H1 (cell line): ENCODE measurements at regions not wholly inside any gene's neighbourhood (a gene's known extent, or its start where the extent isn't known, plus 50 kb on each side); places are given as distances from the start of the nearest gene placed in this dataset.

Source experiments
- CEBPB ChIP-seq: IDR thresholded peaks from 2 replicates; pipeline ENCODE4 v1.6.1; 2012; ENCODE audit warnings: low read depth, low read length
- HDAC6 ChIP-seq: IDR thresholded peaks from one replicate; pipeline ENCODE4 v1.7.1; 2012; ENCODE audit warnings: low read depth, mild to moderate bottlenecking, inconsistent platforms, low read length, moderate library complexity
- JUN ChIP-seq: IDR thresholded peaks from 2 replicates; pipeline ENCODE4 v1.6.1; 2011; ENCODE audit warnings: low read depth, mild to moderate bottlenecking, improper control_type of control experiment, low read length
- KDM1A ChIP-seq: fragments of 200-600, 300-600 bp; sonication (generic); IDR thresholded peaks from 2 replicates; pipeline ENCODE4 v1.7.1; 2016; ENCODE audit warnings: mild to moderate bottlenecking, low read length, borderline replicate concordance
- RFX5 ChIP-seq: IDR thresholded peaks from 2 replicates; pipeline ENCODE4 v1.6.1; 2011; ENCODE audit warnings: low read depth, low read length, improper control_type of control experiment, borderline replicate concordance
- SRF ChIP-seq: IDR thresholded peaks from 2 replicates; pipeline ENCODE4 v1.6.1; 2011; ENCODE audit warnings: mild to moderate bottlenecking, low read depth, low read length, moderate library complexity
- ZNF274 ChIP-seq: IDR thresholded peaks from 2 replicates; pipeline ENCODE4 v1.7.0; 2012; ENCODE audit warnings: low read length, borderline replicate concordance; ENCODE audit errors: extremely low read depth
- TF ChIP-seq, protein P1 (sequence below): fragments of 300-600 bp; sonication (generic); IDR thresholded peaks from 2 replicates; pipeline ENCODE4 v1.7.1; 2012; ENCODE audit warnings: low read length, moderate library complexity, mild to moderate bottlenecking, inconsistent platforms; ENCODE audit not compliant: insufficient replicate concordance
- TF ChIP-seq, protein P2 (sequence below): IDR thresholded peaks from 2 replicates; pipeline ENCODE4 v1.6.1; 2012; ENCODE audit warnings: low read length, inconsistent platforms

DNA sequence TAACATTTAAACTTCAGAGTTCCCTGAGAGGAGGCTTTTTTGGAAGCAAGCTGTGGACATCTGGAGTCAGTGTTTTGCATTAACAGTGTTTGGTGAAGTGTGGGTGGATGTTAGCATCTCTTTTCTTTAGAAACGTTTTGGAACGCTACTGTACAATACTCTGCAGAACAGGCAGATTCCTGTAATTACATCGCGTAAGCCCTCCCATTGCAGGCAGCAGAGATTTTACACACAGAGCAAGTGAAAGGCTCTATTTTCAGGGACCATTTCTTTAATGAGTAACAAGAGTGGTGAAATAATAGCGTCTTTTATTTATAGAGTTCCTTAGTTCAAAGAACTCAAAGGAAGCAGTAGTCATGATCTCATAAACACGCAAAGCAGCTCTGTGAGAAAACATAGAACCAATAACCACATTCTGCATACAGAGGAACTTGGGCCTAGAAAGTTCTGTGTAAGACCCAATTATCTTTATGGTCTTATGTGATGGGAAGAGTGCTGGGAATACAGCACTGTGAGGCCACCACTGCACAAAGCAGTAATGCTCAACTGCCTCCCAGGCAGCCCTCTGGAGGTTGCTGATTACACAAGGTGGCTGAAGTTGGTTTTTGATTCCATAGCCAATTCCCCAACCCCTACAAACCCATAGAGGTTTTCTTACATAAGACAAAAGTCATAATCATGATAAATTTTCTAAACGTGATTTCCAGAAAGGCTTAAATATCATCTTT lies 298.7 kb upstream of the EPHA5 start (continued):
- TF ChIP-seq, protein P1, sequence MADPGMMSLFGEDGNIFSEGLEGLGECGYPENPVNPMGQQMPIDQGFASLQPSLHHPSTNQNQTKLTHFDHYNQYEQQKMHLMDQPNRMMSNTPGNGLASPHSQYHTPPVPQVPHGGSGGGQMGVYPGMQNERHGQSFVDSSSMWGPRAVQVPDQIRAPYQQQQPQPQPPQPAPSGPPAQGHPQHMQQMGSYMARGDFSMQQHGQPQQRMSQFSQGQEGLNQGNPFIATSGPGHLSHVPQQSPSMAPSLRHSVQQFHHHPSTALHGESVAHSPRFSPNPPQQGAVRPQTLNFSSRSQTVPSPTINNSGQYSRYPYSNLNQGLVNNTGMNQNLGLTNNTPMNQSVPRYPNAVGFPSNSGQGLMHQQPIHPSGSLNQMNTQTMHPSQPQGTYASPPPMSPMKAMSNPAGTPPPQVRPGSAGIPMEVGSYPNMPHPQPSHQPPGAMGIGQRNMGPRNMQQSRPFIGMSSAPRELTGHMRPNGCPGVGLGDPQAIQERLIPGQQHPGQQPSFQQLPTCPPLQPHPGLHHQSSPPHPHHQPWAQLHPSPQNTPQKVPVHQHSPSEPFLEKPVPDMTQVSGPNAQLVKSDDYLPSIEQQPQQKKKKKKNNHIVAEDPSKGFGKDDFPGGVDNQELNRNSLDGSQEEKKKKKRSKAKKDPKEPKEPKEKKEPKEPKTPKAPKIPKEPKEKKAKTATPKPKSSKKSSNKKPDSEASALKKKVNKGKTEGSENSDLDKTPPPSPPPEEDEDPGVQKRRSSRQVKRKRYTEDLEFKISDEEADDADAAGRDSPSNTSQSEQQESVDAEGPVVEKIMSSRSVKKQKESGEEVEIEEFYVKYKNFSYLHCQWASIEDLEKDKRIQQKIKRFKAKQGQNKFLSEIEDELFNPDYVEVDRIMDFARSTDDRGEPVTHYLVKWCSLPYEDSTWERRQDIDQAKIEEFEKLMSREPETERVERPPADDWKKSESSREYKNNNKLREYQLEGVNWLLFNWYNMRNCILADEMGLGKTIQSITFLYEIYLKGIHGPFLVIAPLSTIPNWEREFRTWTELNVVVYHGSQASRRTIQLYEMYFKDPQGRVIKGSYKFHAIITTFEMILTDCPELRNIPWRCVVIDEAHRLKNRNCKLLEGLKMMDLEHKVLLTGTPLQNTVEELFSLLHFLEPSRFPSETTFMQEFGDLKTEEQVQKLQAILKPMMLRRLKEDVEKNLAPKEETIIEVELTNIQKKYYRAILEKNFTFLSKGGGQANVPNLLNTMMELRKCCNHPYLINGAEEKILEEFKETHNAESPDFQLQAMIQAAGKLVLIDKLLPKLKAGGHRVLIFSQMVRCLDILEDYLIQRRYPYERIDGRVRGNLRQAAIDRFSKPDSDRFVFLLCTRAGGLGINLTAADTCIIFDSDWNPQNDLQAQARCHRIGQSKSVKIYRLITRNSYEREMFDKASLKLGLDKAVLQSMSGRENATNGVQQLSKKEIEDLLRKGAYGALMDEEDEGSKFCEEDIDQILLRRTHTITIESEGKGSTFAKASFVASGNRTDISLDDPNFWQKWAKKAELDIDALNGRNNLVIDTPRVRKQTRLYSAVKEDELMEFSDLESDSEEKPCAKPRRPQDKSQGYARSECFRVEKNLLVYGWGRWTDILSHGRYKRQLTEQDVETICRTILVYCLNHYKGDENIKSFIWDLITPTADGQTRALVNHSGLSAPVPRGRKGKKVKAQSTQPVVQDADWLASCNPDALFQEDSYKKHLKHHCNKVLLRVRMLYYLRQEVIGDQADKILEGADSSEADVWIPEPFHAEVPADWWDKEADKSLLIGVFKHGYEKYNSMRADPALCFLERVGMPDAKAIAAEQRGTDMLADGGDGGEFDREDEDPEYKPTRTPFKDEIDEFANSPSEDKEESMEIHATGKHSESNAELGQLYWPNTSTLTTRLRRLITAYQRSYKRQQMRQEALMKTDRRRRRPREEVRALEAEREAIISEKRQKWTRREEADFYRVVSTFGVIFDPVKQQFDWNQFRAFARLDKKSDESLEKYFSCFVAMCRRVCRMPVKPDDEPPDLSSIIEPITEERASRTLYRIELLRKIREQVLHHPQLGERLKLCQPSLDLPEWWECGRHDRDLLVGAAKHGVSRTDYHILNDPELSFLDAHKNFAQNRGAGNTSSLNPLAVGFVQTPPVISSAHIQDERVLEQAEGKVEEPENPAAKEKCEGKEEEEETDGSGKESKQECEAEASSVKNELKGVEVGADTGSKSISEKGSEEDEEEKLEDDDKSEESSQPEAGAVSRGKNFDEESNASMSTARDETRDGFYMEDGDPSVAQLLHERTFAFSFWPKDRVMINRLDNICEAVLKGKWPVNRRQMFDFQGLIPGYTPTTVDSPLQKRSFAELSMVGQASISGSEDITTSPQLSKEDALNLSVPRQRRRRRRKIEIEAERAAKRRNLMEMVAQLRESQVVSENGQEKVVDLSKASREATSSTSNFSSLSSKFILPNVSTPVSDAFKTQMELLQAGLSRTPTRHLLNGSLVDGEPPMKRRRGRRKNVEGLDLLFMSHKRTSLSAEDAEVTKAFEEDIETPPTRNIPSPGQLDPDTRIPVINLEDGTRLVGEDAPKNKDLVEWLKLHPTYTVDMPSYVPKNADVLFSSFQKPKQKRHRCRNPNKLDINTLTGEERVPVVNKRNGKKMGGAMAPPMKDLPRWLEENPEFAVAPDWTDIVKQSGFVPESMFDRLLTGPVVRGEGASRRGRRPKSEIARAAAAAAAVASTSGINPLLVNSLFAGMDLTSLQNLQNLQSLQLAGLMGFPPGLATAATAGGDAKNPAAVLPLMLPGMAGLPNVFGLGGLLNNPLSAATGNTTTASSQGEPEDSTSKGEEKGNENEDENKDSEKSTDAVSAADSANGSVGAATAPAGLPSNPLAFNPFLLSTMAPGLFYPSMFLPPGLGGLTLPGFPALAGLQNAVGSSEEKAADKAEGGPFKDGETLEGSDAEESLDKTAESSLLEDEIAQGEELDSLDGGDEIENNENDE: no peak
- TF ChIP-seq JUN (no peak), HDAC6 (no peak), SRF (no peak), ZNF274 (no peak), CEBPB (no peak), RFX5 (no peak), KDM1A (no peak)
- TF ChIP-seq, protein P2, sequence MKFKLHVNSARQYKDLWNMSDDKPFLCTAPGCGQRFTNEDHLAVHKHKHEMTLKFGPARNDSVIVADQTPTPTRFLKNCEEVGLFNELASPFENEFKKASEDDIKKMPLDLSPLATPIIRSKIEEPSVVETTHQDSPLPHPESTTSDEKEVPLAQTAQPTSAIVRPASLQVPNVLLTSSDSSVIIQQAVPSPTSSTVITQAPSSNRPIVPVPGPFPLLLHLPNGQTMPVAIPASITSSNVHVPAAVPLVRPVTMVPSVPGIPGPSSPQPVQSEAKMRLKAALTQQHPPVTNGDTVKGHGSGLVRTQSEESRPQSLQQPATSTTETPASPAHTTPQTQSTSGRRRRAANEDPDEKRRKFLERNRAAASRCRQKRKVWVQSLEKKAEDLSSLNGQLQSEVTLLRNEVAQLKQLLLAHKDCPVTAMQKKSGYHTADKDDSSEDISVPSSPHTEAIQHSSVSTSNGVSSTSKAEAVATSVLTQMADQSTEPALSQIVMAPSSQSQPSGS: no peak
